ENCODE measurements at regions not wholly inside any gene's neighbourhood (a gene's known extent, or its start where the extent isn't known, plus 50 kb on each side); places are given as distances from the start of the nearest gene placed in this dataset.

DNA sequence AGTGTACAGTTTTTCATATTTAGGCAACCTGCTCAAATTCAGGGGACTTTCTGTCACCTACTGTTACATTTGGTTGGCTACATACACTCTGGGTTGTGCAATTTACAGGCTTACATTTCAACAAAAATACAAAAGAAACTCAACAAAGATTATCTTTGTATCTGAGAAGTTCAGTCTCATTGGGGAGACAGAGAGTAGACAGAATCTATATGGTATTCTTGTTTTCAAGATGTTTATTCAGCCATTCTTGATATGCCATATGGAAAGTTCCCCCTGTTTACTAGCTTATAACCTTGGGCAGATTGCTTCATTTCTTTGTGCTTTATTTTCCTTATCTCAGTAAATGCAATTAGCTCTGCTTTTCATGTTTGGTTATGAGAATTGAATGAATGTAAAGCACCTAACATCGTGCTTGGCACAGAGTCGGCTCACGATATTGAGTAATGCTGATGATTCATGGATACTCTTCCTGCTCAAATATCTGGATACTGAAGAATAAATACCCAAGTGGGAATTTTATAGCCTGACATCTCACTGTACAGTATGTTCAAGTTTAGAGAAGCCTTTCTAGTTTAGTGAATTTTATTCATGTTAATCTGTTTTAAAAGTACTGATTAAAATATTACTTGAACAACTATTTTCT is 96.5 kb upstream of the PACRGL start:
- no peaks in the 10 kb centered on the region for H3K36me3 Mint-ChIP-seq (ENCODE audit: insufficient read depth)
- H3K27me3 Mint-ChIP-seq: no peaks in the 10 kb centered on the region
- peaks cover 1% of the 10 kb centered on the region for H3K4me1 Mint-ChIP-seq (ENCODE audit: low read depth)
- H3K4me3 Mint-ChIP-seq (ENCODE audit: low read depth): no peak overlapping the region
- no peak overlapping the region for H3K27ac Mint-ChIP-seq
- no peak for DNase-seq (ENCODE audit: low spot score, unreplicated experiment)
- TF ChIP-seq, protein P1, sequence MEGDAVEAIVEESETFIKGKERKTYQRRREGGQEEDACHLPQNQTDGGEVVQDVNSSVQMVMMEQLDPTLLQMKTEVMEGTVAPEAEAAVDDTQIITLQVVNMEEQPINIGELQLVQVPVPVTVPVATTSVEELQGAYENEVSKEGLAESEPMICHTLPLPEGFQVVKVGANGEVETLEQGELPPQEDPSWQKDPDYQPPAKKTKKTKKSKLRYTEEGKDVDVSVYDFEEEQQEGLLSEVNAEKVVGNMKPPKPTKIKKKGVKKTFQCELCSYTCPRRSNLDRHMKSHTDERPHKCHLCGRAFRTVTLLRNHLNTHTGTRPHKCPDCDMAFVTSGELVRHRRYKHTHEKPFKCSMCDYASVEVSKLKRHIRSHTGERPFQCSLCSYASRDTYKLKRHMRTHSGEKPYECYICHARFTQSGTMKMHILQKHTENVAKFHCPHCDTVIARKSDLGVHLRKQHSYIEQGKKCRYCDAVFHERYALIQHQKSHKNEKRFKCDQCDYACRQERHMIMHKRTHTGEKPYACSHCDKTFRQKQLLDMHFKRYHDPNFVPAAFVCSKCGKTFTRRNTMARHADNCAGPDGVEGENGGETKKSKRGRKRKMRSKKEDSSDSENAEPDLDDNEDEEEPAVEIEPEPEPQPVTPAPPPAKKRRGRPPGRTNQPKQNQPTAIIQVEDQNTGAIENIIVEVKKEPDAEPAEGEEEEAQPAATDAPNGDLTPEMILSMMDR (IDR thresholded peaks at IDR 0.05; ENCODE audit: unreplicated experiment): no peak
- no peaks in the 10 kb centered on the region for H3K9me3 Mint-ChIP-seq (ENCODE audit: low read depth)

DNA sequence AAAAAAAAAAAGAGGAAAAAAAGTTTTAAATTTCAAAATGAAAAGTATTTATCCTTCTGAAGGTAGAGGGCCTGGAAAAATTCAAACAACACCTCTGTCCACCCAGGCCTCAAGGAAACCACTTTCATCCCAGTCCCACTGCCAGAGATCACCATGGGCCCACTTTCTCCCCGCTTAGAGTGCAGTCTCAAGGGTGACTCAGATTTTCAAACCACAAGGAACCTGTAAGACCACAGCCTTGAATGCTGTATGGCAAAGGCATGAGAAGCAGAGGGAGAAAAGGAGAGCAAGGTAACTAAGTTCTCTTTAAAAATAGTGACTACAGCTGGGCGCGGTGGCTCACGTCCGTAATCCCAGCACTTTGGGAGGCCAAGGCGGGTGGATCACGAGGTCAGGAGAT is 87.9 kb upstream of the PACRGL start:
- Mint-ChIP-seq H3K4me3 (ENCODE audit: low read depth) (no peak overlapping the region), H3K27me3 (no peaks in the 10 kb centered on the region), H3K27ac (no peak overlapping the region), H3K9me3 (ENCODE audit: low read depth) (no peaks in the 10 kb centered on the region), H3K4me1 (ENCODE audit: low read depth) (no peaks in the 10 kb centered on the region), H3K36me3 (ENCODE audit: insufficient read depth) (peaks cover 8% of the 10 kb centered on the region)
- no peak for DNase-seq (ENCODE audit: low spot score, unreplicated experiment)
- TF ChIP-seq, protein P1 (IDR thresholded peaks at IDR 0.05; ENCODE audit: unreplicated experiment): no peak

DNA sequence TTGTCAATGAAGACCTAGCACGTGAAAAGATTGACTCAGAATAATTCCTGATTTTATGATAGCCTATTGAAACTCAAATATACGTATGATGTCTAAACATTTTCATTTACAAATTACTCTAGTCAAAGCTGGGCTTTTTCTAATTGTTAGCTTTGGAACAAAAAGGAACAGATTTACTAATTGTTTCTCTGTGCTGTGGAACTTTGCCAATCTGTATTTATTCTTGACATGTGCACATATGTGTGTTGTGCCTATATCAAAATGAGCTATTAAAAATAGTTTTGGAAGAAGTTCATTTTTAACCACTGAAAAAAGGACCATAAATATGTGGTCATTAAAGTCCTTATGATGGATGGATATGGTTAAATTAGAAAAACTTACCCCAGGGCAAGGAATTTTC is 85.4 kb upstream of the PACRGL start:
- Mint-ChIP-seq H3K27ac (no peak overlapping the region), H3K4me1 (ENCODE audit: low read depth) (peaks cover 9% of the 10 kb centered on the region), H3K36me3 (ENCODE audit: insufficient read depth) (peaks cover 8% of the 10 kb centered on the region), H3K9me3 (ENCODE audit: low read depth) (no peaks in the 10 kb centered on the region), H3K4me3 (ENCODE audit: low read depth) (no peak overlapping the region), H3K27me3 (no peaks in the 10 kb centered on the region)
- TF ChIP-seq, protein P1 (IDR thresholded peaks at IDR 0.05; ENCODE audit: unreplicated experiment): no peak
- no peak for DNase-seq (ENCODE audit: low spot score, unreplicated experiment)

DNA sequence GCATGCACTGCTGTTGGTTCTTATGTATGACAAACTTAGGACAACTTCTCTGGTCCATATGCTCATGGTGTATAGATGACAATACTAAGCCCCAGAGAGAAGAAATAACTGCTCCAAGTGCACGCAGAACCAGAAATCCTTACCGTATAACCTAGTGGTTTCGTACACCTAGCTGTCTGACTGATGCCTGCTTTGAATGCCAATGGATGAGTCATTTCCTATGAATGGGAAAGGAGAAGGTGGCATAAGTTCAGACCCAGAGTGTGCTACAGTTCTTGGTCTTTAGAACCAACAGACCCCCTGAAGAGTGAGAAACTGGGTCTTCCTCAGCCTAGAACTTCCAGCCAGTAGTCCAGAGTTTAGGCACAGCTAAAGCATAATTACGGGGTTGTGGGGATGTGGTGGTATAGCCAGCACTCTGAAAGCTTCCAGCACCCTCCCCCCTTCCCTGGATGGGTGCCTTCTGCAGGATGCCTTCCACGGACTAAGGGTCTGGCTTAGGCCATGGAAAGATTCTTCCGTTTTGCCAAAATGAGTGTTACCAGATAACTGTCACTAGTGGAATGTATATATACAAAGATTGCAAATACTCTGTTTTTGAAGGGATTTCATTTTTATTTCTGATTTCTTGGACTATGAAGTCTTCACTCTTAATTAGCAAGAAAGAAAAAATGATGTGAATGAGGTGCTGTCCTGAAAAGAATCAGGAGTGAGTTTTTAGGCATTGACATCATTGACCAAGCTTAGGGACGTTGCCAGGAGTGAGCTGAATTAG is 84.6 kb upstream of the PACRGL start:
- no peak for DNase-seq (ENCODE audit: low spot score, unreplicated experiment)
- Mint-ChIP-seq H3K36me3 (ENCODE audit: insufficient read depth) (peaks cover 5% of the 10 kb centered on the region), H3K9me3 (ENCODE audit: low read depth) (no peaks in the 10 kb centered on the region), H3K27me3 (no peaks in the 10 kb centered on the region), H3K4me1 (ENCODE audit: low read depth) (peaks cover 9% of the 10 kb centered on the region), H3K27ac (no peak overlapping the region), H3K4me3 (ENCODE audit: low read depth) (no peak overlapping the region)
- TF ChIP-seq, protein P1 (IDR thresholded peaks at IDR 0.05; ENCODE audit: unreplicated experiment): no peak

DNA sequence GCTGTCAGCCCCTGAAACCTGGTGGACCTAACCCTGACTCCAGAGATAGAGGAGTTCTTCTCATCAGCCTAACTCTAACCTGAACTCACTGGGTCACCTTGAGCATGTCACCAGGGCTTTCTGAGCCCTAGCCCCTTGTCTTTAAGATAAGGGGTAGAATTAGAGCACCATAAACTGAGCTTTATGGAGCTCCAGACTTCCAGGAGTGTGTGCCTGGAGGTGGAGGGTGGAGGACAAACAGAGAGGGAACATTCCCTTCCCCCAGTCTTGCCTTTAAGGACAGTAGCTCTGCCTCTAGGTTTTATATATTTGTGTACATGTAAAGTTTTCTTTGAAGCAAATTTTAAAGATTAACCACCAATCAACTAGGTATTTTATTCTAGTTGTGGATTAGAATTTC is 83.9 kb upstream of the PACRGL start:
- Mint-ChIP-seq H3K4me1 (ENCODE audit: low read depth) (peaks cover 9% of the 10 kb centered on the region), H3K36me3 (ENCODE audit: insufficient read depth) (peaks cover 5% of the 10 kb centered on the region), H3K4me3 (ENCODE audit: low read depth) (no peak overlapping the region), H3K27me3 (no peaks in the 10 kb centered on the region), H3K9me3 (ENCODE audit: low read depth) (no peaks in the 10 kb centered on the region), H3K27ac (no peak overlapping the region)
- TF ChIP-seq, protein P1 (IDR thresholded peaks at IDR 0.05; ENCODE audit: unreplicated experiment): no peak
- DNase-seq (ENCODE audit: low spot score, unreplicated experiment): no peak

Measured in progenitor cell of endocrine pancreas (in vitro differentiated cells).